Central memory CD4-positive, alpha-beta T cell (primary cell): ENCODE measurements at regions not wholly inside any gene's neighbourhood (a gene's known extent, or its start where the extent isn't known, plus 50 kb on each side); places are given as distances from the start of the nearest gene placed in this dataset.

ENCODE experiments used
- DNase-seq: peaks from one replicate; pipeline ENCODE4 v3.0.0; 2022

DNA sequence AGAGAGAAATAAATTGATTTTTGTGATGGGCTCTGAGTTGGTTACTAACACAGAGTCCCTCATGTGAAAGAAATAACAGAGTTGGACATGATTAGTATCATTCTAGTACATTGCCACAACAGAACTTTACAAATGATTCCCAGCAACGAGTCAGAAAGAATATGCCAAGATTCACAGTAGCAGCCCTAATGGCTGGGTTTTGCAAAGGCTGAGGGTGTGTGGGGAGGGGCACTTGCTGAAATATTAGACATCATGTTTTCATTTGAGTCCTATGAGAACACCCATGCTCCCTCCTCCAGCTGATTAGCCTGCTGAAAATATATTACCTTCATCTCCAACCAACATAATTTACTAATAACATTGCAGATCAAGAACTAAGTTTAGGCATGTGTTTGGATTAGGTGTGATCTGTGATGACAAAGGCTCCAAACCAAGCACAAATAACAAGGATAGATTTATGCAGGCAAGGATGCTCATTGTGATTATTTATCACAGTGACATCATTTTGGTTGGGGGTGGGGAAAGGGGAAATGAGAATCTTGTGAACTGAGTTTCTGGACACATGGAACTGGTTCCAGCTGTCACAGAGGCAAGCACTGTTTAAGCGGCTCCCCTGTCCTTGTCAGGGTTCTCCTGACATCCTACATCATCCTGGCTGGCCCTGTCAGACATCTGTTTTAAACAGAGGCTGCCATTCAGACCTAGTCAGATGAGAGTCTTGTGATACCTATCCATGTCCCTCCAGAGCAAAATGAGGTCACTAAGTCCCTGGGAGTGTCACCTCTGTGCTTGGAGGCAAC, 205.8 kb upstream of the NCKAP5 start:
- no peak for DNase-seq

DNA sequence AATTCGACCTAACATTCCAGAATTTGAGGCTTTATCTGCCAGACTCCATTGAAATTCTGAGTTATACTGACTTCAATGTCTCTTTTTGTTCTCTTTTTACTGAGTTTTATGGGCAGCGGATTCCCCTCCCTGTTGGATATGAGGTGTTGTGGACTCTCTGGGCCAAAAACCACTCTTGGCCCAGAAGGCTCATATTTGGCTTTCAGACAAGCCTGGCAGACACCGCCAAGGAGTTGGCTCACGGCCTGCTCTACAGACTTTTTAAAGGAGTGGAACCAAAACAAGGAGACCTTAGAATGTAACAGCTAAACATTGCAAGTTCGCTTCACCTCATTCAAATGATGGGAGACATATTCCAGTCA, 206.4 kb upstream of the NCKAP5 start:
- no peak for DNase-seq

DNA sequence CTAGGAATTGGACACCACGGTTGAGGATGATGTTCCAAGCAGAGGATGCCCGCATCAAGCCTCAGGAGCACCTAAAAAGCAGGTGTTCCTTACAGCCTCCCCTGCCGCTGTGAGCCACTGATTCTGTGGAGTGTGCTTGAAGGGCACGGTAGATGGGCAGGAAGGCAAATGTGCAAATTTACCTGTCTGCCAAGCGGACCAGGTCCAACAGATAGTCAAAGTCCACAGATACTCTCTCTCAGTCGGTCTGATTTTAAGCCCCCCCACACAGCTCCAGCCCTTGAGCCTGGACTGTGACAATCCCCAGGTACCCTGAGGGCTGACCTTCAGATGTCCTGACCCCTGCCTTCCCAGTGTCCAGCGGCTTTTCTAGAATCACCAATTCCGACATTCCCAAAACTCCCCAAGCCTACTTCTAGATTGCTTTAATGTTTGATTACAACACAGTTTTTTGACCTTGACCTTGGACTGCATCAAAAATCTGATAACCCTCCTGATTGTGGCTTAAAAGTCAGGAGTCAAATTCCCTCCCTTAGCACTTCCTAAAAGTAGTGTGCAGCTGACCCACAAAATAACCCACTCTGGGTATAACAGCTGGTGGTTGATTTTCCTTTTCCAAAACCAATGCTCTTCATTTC, 208.8 kb upstream of the NCKAP5 start:
- no peak for DNase-seq

DNA sequence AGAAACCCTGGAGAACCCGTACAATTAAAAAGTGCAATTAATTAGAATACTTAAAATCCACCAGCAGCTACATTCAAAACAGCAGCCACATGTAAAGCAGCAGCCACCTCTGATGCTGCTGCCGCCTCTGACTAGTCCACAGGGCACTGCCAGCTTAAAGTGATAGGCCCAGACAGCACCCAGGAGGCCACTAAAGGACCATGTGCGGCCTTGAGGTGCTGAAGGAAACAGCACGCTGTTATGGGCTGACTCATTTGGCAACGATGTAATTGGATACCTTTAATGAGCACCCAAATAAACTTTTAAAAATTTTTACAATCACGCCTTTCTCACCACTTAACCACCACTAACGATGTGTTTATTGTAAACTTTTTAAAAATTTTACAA, 209.3 kb upstream of the NCKAP5 start:
- no peak for DNase-seq

DNA sequence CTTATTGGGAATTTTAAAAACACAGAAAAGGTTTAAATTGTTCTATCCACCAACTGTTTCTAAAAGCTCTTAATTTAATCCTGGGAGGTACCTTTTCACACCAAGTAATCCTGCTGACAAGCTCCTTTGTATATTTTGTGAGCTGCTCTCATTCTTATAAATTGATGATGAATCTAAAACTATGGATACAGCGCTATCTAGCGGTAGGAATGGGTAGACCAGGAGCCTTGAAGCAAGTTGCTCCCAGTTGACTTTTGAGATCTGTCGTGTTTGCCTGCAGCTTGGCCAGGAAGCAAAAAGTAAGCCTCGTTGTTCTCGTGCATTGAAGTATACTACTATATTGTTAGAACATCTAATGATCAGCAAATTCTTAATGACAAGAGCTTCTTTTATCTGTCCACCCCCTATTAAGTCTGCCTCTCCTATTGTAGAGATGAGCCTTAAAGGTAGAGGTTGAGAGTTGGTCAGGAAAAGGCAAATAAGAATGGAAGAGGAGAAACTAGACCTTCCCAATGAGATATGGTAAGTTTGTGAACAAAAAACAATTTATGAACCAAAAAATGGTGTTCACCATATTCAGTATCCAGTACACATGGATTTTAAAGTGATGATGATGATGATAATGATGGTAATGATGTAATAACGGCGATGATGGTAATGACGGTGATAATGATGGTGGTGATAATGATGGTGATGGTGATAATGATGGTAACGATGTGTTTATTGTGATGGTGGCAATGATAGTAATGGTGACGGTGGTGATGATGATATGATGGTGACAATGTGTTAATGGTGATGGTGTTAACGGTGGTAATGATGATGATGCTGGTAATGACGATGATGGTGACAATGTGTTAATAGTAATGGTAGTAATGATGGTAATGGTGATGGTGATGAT, 212.1 kb upstream of the NCKAP5 start:
- DNase-seq = no peak

DNA sequence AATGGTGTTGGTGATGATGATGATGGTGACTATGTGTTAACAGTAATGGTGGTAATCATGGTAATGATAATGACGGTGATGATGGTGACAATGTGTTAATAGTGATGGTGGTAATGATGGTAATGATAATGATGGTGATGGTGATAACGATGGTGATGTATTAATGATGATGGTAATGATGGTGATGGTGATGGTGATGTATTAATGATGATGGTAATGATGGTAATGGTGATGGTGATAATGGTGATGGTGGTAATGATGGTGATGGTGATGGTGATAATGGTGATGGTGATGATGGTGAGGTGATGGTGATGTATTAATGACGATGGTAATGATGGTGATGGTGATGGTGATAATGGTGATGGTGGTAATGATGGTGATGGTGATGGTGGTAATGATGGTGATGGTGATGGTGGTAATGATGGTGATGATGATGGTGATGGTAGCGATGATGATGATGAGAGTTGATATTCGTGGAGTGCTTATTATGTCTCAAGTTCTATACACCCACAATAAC, 212.8 kb upstream of the NCKAP5 start:
- no peak for DNase-seq

DNA sequence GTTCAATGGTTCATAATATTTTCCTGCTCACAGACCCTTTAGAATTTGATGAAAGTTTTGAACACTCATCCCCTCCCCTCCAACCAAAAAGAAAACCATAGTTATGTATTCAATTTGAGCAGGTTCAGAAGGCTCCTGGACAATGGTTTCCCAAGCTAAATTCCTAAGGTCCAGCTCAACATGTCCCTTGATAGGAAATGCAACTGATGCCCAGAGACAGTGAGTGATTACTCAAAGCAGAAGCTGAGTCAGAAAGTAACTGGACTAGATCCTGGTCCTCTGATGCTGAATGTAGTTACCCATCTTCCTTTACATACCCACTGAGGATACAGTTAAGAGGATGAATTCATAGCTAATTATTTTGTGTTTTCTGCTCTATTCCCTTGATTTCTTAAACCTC, 218.9 kb upstream of the NCKAP5 start:
- DNase-seq = no peak

DNA sequence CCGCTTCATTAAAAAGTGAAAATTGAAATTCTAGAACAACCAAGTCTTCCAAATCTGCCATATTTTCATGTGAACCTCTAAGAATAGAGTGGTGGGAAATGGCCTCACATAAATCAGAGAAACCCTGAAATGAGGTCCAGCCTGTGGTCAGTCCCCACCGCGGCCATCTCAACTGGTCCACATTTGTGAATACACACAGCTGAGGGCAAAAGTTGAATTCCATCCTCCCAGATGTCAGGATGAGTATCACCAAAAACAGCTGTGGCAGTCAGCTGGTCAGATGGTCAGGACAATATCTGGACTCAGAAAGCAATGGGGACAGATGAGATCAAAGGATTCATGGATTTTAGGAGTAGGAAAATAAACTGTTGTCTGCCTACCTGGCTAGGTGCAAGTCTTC, 219.4 kb upstream of the NCKAP5 start:
- DNase-seq = no peak

DNA sequence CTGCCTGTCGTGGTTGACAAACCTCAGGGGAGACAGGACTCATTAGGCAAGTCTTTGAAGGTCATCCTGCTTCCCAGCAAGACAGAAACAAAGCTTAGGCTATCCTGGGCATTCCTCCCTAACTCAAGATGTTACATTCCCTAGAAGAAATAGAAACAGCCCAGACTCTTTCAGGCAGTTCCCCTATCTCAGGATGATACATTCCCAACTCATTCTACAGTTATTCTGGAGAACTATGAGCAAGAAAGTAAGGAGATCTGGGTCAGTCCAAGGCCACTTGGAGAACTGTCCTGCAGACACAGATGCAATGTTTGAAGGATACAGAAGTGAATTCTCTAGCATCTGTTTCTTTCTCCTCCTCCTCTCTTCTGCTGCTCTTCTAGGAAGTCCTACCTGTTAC, 220.1 kb upstream of the NCKAP5 start:
- DNase-seq = no peak

DNA sequence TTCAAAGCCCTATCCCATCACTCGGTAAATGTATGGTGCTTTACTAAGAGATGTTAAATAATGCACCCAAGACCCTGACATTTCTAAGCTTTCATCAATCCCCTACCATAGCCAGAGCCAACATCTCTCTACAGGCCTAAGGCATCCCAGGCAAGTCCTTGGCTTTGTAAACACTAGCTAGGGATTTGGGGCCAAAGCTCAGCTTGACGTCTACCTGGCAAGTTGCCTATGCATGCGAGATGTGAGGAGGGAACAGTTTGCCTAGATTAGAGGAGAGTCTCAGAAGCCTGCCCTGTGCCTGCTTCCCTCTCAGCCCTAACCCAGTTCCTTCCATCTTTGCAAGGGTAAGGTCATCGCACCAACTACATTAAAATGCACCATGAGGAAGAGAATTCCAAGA, 221.5 kb upstream of the NCKAP5 start:
- no peak for DNase-seq

DNA sequence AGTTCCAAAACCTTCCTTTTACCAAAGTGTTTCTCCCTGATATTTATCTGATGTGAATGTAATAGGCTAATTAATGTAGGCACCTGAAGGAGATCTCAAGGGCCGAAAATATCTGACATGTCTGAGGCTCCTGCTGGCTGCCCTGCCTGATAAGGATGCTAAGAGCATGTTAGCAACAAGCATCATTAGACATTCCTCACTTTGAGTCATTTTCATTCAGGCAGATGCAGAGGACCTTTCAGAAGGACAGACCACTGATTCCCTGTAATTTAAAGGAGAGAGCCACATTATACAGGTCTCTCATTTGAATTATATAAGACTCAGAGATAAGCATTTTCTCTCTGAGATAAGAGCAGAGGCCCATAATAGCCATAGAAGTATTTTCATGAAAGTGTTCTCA, 222.4 kb upstream of the NCKAP5 start:
- DNase-seq = no peak

DNA sequence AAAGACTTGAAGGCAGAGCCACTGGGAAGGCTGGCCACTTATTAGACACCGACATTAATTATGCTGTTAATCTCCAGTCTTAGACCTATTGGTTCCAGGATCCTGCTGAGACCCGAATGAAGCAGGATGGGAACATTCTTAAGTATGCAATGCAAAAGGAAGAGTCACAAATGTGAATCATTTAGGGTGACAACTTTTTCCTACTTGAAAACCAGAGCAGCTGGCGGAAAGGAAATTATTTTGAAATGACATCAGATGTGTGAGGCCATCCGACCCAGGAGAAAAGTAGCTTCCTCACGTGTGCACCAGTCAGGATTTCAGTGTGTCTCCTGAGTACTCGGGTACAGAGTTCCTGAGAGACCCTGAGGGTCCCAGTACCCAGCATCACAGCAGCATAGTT, 222.9 kb upstream of the NCKAP5 start:
- no peak for DNase-seq

DNA sequence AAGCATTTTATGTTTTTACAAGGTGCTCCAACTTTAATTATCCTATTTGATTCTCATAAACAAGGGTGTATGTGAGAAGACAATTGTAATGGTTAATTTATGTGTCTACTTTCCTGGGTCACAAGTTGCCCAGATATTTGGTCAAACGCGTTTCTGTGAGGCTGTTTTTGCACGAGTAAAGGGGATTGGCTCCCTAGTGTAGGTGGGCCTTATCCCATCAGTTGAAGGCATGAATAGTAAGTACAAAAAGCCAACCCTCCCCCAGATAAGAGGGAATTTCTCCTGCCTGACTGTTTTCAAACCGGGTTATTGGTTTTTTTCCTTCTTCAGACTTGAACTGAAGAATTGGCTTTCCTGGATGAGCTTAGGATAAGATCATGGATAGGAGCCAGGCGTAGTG, 224.0 kb upstream of the NCKAP5 start:
- no peak for DNase-seq

DNA sequence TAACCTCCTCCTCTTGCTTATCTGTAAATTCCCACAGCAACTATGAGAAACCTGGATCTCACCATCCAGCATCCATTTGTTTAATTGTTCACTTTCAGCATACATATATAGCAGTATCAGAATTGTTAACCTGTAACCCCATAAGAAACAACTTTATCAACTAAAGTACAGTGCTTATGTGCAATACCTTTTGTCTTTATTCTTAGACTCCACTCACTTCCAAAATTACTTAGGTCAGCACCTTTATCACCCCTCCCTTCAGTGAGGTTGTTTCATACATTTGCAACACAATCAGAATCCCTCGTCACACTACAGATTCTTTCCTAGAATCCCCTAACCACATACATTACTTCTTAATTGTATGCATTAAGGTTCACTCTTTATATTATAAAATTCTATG, 225.9 kb upstream of the NCKAP5 start:
- no peak for DNase-seq

DNA sequence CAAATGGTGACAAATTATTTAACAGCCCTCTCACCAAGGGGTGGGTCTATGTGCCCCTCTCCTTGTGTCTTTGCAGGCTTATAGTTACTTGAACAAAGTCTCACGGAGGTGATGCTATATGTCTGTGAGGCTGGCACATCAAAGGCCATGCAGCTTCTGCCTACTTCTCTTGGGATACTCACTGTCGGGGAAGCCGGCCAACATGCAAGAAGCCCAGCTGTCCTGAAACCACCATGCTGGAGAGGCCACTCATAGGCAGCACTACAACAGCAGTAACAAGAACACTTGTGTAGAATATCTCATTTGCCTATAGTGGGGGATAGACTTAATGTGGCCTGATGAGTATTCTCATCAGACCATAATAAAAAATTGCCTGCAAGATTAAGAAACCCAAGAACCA, 233.7 kb upstream of the NCKAP5 start:
- no peak for DNase-seq

DNA sequence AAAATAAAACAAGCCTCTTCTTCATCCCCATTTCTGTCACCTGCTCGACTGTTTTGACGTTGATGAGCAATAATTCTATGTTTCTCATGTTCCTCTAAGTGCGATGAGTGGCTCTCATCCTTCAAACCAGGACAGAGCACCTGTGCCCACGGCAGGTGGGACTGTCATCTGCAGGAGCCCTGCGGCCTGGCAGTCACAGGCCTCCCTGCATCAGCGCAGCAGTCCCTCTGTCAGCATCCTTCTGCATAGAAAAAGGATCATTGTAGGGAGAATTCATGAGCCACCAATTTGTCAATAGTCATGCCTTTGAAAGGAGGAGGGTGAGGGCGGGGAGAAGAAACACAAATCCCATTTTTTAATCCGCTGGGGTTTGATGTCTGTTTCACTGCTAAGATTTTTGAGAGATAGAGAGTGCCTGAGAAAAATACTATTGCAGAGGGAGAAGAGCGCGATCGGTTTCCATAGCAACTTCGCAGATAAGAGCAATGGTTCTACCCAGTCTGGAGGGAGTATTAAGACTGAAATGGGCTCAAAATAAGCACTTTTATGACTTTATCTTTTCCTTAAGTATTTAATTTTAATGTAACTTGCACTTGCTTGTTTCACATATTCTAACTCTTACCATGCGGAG, 234.3 kb upstream of the NCKAP5 start:
- DNase-seq = no peak

DNA sequence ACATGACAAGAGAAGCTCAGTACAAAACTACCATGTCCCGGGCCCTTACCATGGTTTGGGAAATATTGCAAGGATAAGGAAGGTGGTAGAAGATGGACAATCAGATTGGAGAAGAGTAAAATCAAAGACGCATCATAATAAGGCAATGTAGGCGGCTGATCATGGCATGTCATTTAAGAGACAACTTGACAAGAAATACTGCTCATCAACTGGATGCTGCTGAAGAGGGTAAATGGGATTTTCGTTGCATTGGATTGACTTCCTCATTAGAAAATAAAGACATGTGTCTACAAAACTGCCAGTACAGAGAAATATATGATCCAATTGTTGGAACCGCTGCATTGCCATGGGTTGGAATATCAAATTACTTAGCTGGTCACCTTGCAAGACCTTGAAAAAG, 238.3 kb upstream of the NCKAP5 start:
- DNase-seq = no peak

DNA sequence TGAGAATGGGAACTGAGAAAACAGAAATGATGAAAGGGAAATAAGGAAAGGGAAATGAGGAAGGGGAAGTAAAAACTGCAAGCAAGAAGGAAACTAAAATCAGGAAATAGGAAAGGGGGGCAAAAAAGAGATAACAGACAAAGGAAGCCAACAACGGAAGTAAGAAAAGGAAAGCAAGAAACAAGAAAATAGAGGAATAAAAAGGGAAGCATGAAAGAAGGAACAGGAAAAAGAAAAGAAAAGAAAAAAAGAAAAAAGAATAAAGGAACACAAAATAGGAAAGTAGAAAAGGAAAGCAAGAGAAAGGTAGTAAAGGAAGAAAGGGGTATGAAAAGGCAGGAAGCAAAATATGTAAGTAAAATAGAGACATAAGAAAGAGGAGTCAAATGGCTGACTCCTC, 241.2 kb upstream of the NCKAP5 start:
- no peak for DNase-seq

DNA sequence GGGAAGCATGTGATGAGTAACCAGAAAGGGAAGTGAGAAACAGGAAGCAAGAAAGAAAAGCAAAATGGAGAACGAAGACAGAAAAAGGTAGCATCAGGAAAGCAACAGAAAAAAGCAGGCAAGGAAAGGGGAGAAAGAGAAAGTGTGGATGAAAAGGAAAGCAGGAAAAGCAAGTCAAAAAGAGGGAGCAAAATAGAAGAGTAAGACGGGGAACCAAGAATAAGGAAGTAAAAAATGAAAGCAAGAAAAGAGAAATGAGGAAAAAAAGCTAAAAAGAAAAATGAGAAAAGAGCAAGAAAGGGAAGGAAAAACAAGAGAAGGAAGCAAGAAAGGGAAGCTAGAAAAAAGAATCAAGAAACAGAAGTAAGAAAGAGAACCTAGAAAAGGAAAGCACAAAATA, 242.3 kb upstream of the NCKAP5 start:
- DNase-seq = no peak

DNA sequence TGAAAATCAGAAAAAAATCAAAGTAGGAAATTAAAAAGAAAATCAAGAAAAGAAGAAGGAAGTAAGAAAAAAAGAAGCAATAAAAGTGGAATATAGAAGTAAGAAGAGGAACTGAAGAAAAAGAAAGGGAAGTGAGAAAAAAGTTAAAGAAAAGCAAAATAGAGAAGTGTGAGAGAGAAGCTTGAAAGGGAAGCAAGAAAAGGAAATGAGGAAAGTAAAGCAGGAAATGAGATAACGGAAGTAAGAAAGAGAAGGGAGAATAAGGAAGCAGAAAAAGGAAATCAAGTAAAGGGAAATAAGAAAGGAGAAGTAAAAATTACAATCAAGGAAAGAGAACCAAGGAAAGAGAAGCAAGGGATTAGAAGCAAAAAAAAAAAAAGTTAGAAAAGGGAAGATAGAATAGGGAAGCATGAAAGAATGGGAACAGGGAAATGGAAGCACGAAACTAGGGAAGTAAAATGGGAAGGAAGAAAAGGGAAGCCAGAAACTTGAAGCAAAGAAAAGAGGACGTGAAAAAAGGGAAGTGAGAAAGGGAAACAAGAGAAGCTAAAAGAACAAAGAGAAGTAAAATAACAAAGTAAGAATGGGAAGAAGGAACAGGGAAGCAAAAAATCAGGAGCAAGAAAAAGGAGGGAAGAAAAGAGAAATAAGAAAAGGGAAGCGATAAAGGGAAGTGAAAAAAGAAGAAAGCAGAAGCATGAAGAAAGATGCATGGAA, 243.3 kb upstream of the NCKAP5 start:
- DNase-seq = no peak

DNA sequence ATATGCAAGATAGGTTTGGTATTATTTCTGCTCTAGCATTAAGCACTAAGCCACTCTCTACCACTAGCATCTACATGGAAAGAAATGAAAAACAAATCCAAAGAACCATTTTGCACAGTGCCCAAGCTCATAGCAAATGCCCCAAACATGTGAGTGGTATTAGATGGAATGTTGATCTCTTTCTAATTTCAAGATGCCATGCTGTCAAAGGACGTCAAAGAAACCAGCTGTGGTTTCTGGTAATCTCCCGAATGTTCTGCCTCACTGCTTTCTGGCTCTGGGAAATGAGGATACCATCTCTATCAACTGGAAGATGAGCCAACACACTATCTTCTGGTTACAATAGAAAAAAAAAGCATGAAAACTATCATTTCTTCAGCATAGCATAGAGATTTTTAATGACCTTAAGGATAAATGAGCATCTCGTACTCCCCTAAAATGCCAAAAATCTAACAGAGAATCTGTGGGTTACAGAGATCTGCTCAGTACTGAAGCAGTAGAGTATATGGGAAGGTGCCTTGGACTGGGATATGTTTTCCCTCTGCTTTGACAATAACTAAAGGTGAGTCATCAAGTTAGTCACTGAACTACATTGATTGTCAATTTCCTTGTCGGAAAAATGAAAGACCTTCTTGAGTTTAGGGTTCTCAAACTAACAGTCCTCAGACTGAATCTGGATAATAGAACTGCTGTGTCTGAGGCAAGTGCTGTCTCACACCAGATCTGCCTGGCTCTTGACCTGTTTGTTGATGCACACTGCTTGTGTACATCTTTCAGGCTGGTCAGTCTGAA, 244.8 kb upstream of the NCKAP5 start:
- DNase-seq = no peak

DNA sequence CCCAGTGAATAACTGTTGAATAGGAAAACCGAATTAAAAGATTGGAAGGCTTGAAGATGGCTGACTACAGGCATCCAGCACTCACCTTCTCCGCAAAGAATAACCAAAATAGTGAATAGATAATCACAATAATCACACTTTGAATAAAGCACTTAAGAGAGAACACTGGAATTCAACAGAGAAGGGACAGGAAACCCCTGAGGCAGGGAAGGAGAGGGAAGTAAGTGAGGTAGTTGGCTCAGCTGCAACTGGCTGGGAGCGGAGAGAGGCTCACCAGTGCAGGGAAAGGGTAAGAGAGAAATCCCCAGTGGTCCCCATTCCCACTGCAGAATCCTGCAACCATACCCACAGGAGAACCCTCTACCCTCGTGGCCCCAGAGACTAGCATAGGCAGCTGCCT, 246.6 kb upstream of the NCKAP5 start:
- no peak for DNase-seq
